Skin of body (tissue), 1 donor: ENCODE measurements at regions not wholly inside any gene's neighbourhood (a gene's known extent, or its start where the extent isn't known, plus 50 kb on each side); places are given as distances from the start of the nearest gene placed in this dataset.

Source experiments
- DNase-seq: peaks from one replicate; lab custom pipeline; 2025; lab: John Stamatoyannopoulos, UW

- no peak for DNase-seq
Measured at GRCh38 chr4:181301735-181302710, 941.2 kb upstream of the TENM3 start.

DNA sequence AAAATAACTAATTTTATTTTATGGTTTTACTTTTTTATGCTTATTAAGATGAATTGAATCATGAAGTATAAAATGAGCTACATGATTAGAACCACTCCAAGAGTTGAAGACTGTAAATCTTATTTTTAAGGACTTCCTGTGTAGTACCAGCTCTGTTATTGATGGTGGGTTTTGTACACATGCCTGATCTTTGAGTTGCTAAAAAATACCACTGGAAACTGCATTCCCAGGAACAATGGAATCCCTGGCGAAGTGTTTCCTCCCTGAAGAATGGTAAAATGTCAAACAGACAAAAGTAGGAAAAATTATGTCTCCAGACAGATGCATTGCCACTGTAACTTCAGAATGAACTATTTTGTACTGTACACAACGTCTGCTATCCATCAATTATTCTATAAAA lies 935.4 kb upstream of the TENM3 start:
- no peak for DNase-seq

DNA sequence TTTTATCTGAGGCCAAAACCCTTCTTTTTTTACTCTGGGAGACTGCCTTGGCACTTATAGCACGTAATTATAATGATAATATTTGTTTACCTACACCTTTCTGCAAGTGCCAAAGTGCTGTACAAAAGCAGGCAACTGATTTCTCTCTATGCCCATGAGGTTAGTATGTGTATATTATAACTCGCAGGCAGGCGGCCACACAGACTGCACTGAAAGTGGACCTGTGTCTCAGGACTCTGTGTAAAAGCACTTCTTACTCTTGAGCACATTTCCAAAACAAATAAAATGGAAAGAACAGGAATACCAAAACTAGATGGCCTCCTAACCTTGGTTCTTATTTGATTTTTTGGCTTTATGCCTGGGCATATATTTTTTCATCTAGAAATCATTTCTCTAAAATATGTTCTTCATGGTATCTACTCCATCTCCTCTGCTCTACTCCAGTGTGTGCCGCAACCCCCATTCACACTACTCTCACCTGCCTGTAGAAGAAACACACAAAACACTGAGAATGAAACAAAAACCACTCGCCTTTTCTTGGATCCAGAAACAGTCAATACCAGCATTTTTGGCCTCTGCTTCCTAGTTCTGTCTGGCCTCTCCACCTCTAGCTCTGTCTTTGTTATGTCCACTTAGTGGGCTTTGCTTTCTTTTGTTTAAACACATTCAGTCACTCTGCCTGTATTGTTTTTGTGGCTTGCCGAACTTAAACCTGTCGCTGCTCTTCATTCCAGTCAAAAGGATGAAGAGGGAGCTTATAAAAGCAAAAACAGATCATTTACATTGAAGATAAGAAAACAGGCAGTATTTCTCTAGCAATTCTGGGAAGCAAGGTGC lies 934.5 kb upstream of the TENM3 start:
- no peak for DNase-seq

- DNase-seq, result no peak
Measured at GRCh38 chr4:181312066-181312465, 931.1 kb upstream of the TENM3 start.

DNA sequence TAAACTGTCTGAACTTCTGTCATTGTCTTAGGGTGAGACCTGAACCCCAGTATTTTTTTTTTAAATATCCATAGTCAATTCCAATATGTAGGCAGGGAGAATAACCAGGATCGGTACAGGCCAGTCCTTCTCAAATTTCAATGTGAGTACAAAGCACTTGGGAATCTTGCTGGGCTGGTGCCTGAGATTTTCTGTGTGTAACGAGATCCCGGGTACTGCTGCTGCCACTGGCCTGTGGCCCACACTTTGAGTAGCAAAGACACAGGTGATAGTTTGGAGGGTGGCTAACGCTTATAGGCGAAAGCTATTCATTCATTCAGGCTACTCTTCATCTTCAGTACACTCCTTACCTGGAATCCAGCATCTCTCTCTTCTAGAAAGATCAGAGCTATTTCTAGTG lies 923.6 kb upstream of the TENM3 start:
- DNase-seq, result no peak

DNA sequence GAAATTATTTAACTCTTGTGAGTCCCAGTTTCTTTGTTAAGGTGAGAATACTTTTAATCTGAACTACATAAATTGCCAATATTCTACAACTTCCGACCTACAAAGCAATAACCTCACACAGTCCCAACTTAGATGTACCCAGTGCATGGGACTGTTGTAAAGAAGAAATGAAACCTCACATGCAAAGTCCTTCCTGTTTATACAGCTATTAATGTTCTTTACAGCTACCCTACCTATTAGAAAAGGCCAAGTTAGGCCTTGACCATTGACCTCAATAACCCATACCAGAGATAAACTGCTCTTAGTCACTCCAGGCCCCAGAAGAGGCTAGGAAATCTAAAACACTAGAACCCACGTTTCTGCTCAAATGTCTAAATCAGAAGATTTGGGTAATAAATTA lies 920.1 kb upstream of the TENM3 start:
- no peak for DNase-seq

- DNase-seq, result no peak
Measured at GRCh38 chr4:181330654-181331201, 912.5 kb upstream of the TENM3 start.

GRCh38 chr4:181331214-181331613 lies 912.0 kb upstream of the TENM3 start:
- no peak for DNase-seq

- DNase-seq, result peak; percentile 53
Measured at GRCh38 chr4:181345931-181346330, 897.3 kb upstream of the TENM3 start.

DNA sequence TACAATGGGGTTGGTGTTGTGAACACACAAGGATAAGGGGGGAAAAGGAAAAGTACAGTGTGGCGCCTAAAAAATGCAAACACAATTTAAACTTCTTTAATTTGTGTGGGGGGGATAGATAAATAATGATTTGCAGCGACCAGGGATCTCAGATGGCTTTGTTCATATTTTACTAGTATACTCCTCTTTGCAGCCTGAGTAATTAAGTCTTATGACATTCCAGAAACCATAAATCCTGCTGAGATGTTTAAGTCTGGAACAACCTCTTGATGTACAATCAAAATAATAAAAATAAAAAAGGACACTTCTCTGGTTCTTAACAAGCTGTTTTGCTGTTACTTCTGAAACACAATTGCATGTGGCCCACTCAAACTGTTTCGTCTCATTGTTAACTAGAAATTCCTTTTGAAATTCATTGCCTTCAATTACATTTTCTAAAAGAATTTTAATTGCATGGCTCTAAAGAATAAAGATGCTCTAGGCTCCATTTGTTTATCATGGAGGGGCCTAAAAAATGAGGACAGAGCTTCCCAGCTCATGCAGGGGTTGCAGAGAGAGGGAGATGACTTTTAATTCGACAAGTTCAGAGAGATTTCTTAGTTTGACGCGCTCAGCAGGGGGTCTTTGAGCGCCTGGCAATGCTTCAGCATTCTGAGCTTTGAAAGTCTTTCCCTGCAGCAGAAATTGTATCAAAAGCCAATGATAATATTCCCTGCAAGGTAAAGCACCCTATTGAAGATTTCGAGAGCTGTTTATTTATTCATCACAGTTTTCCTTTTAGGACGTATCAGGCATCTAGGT lies 892.4 kb upstream of the TENM3 start:
- no peak for DNase-seq

GRCh38 chr4:181364504-181364903 lies 878.7 kb upstream of the TENM3 start:
- no peak for DNase-seq

GRCh38 chr4:181365671-181366070 lies 877.5 kb upstream of the TENM3 start:
- no peak for DNase-seq

GRCh38 chr4:181372014-181372413 lies 871.2 kb upstream of the TENM3 start:
- DNase-seq, result no peak

DNA sequence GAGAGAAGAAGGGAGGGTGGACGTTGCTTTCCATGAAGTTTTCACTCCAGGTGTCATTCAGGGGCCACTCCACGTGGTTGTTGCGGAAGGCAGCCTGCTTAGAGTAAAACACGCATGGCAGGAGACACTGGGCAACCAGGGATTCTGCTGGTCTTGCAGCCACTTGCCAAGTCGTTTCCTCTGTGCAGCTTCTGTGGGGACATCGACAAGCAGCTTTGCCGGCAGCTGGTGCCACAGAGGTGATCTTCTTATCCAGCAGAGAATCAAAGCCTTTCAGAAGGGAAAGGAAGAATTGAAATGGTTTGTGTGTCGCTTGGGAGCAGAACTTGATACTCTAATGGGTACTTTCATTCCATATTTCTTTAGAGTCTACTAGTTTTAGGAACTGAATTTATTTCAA lies 867.1 kb upstream of the TENM3 start:
- DNase-seq, result no peak

- no peak for DNase-seq
Measured at GRCh38 chr4:181388061-181388460, 855.1 kb upstream of the TENM3 start.

- DNase-seq, result no peak
Measured at GRCh38 chr4:181416966-181417365, 826.2 kb upstream of the TENM3 start.

- DNase-seq, result no peak
Measured at GRCh38 chr4:181418496-181418895, 824.7 kb upstream of the TENM3 start.

DNA sequence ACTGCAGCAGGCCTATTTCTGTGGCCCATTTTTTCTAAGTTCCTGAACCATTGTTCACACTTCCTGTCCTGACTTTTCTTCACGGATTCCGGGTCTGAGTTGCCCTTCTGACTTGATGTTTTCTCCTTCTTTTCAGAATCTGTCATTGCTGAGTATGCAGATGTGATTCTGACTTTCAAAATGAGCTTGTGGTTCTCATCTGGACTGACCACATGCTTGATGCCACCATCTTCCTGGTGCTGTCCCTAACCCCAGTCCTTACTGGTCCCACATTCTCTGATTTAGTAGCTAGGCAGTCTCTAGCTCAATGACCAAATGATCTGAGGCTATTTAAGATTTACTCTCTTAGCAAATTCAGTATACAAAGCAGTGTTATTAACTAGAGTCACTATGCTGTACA lies 822.3 kb upstream of the TENM3 start:
- DNase-seq, result no peak

GRCh38 chr4:181424362-181425016 lies 818.7 kb upstream of the TENM3 start:
- DNase-seq, result no peak

DNA sequence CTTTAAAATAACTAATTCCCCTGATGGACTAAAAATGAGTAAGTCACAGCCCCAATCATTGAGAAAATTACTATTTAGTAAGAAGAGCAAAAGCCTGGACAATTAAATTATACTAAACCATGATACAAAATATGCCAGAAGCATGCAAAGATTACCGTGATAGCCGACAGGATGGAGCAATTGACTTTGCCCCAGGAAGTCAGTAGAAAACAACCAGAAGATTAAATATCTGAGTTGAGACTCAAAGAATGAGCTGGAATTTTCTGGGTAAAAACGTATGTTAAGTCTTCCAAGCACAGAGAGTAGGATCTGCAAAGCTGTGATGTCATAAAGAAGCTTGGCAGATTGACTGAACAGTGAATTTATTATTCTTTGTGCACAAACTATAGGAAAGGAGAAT lies 816.1 kb upstream of the TENM3 start:
- DNase-seq, result no peak

- DNase-seq, result no peak
Measured at GRCh38 chr4:181431006-181431405, 812.2 kb upstream of the TENM3 start.
